ENCODE measurements at regions not wholly inside any gene's neighbourhood (a gene's known extent, or its start where the extent isn't known, plus 50 kb on each side); places are given as distances from the start of the nearest gene placed in this dataset.

DNA sequence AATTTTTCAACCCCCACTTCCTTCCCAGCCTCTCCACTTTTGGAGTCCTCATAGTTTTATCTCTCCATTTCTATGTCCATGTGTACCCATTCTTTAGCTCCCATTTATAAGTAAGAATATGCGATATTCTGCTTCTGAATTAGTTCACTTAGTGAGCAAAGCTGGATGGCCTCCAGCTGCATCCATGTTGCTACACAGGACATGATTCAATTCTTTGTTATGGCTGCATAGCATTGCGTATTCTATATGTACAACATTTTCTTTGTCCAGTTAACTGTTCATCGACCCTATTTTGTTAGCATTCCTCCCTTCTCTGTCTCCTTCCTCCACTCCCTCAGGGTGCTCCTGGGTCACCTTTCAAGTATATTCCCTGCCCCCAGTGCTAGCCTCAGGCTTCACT is 210.0 kb upstream of the SSTR4 start:
- no peak overlapping the region for H2BK5ac ChIP-seq (ENCODE audit: low read depth, low read length, poor library complexity, severe bottlenecking)
- H3K9me1 ChIP-seq (ENCODE audit: insufficient read depth, low read length): no peaks in the 10 kb centered on the region
- H3K4me2 ChIP-seq (ENCODE audit: low read depth, low read length): no peak overlapping the region
- no peak overlapping the region for H3K4ac ChIP-seq (ENCODE audit: low read depth, low read length)
- no peak for ATAC-seq (ENCODE audit: low read depth)
- no peak overlapping the region for H2AK9ac ChIP-seq (replicated peaks; ENCODE audit: low read depth, low read length, poor library complexity)
- no peak overlapping the region for H4K91ac ChIP-seq (ENCODE audit: insufficient read depth, low read depth, low read length)
- H2BK20ac ChIP-seq (ENCODE audit: low read depth, low read length): no peak overlapping the region
- H3K14ac ChIP-seq (replicated peaks; ENCODE audit: low read depth, low read length): no peak overlapping the region
- no peak overlapping the region for H4K5ac ChIP-seq (ENCODE audit: low read depth, low read length)
- WGBS, 2 experiments (ENCODE audit: extremely low coverage in 2 of 2, insufficient read length in 1 of 2): 29% methylated on average over 1 of the region's 3 CpGs; no CpG with 5 or more reads in 1 of the 2 experiments
- in situ Hi-C loops (cut with MboI; ENCODE audit: low sequenced_read_pairs): no loop called here
- no peak overlapping the region for H3K18ac ChIP-seq (ENCODE audit: low read depth, low read length)
- H2BK120ac ChIP-seq (ENCODE audit: low read depth, low read length): no peak overlapping the region
- H4K20me1 ChIP-seq (ENCODE audit: insufficient read depth, low read length): no peaks in the 10 kb centered on the region
- H3K36me3 ChIP-seq (ENCODE audit: control insufficient read depth, insufficient read depth, low read length): no peaks in the 10 kb centered on the region
- BruUV-seq (replicated peaks): no TSS peak
- no peaks in the 10 kb centered on the region for H3K9me3 ChIP-seq (ENCODE audit: control insufficient read depth, insufficient read depth, low read length)
- H2AK5ac ChIP-seq (ENCODE audit: low read depth, low read length): no peak overlapping the region
- H3K56ac ChIP-seq (ENCODE audit: extremely low read depth, insufficient read depth, low read length): no peak overlapping the region
- no peak overlapping the region for H3K27ac ChIP-seq (ENCODE audit: insufficient read depth, low read length)
- no peaks in the 10 kb centered on the region for H3K79me1 ChIP-seq (ENCODE audit: low read depth in 1 of 2, low read length in 2 of 2)
- no peak overlapping the region for H3K9ac ChIP-seq (ENCODE audit: low read depth, low read length)
- H3K4me1 ChIP-seq (ENCODE audit: control insufficient read depth, insufficient read depth, low read length): no peaks in the 10 kb centered on the region; the same call in 1 of the 2 replicates
- intact Hi-C loops (cut with micrococcal nuclease): no loop called here
- H2BK15ac ChIP-seq (ENCODE audit: low read depth, low read length): no peak overlapping the region
- H4K8ac ChIP-seq (ENCODE audit: low read depth in 2 of 2, low read length in 2 of 2): no peak overlapping the region
- H3K27me3 ChIP-seq (ENCODE audit: control insufficient read depth, insufficient read depth, low read length): peaks cover 4% of the 10 kb centered on the region
- TF ChIP-seq FOS (IDR thresholded peaks at IDR 0.05; ENCODE audit: low read depth, low read length) (no peak), RFX5 (IDR thresholded peaks at IDR 0.05; ENCODE audit: low read depth, low read length) (no peak), NFE2L2 (IDR thresholded peaks at IDR 0.05; ENCODE audit: low read depth, low read length) (no peak), SMC3 (IDR thresholded peaks at IDR 0.05; ENCODE audit: low read depth, low read length) (no peak), BHLHE40 (IDR thresholded peaks at IDR 0.05; ENCODE audit: low read depth, low read length) (no peak), MXI1 (IDR thresholded peaks at IDR 0.05; ENCODE audit: borderline replicate concordance, low read depth, low read length) (no peak), POLR2A (IDR thresholded peaks at IDR 0.05; ENCODE audit: low read depth, low read length) (no peak), MAFK (IDR thresholded peaks at IDR 0.05; ENCODE audit: low read depth, low read length) (no peak), MAZ (IDR thresholded peaks at IDR 0.05; ENCODE audit: borderline replicate concordance, low read depth, low read length) (no peak), CEBPB (IDR thresholded peaks at IDR 0.05; ENCODE audit: low read depth, low read length) (no peak), CHD1 (IDR thresholded peaks at IDR 0.05; ENCODE audit: low read depth, low read length) (no peak), RCOR1 (IDR thresholded peaks at IDR 0.05; ENCODE audit: insufficient replicate concordance, low read length) (no peak), RAD21 (IDR thresholded peaks at IDR 0.05; ENCODE audit: low read length) (no peak)
- TF ChIP-seq, protein P1, sequence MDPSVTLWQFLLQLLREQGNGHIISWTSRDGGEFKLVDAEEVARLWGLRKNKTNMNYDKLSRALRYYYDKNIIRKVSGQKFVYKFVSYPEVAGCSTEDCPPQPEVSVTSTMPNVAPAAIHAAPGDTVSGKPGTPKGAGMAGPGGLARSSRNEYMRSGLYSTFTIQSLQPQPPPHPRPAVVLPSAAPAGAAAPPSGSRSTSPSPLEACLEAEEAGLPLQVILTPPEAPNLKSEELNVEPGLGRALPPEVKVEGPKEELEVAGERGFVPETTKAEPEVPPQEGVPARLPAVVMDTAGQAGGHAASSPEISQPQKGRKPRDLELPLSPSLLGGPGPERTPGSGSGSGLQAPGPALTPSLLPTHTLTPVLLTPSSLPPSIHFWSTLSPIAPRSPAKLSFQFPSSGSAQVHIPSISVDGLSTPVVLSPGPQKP (IDR thresholded peaks at IDR 0.05; ENCODE audit: borderline replicate concordance, low read depth, low read length): no peak
- TF ChIP-seq, protein P2, sequence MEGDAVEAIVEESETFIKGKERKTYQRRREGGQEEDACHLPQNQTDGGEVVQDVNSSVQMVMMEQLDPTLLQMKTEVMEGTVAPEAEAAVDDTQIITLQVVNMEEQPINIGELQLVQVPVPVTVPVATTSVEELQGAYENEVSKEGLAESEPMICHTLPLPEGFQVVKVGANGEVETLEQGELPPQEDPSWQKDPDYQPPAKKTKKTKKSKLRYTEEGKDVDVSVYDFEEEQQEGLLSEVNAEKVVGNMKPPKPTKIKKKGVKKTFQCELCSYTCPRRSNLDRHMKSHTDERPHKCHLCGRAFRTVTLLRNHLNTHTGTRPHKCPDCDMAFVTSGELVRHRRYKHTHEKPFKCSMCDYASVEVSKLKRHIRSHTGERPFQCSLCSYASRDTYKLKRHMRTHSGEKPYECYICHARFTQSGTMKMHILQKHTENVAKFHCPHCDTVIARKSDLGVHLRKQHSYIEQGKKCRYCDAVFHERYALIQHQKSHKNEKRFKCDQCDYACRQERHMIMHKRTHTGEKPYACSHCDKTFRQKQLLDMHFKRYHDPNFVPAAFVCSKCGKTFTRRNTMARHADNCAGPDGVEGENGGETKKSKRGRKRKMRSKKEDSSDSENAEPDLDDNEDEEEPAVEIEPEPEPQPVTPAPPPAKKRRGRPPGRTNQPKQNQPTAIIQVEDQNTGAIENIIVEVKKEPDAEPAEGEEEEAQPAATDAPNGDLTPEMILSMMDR (conservative IDR thresholded peaks at IDR 0.05; ENCODE audit: low read depth, low read length): no peak
- TF ChIP-seq, protein P3, sequence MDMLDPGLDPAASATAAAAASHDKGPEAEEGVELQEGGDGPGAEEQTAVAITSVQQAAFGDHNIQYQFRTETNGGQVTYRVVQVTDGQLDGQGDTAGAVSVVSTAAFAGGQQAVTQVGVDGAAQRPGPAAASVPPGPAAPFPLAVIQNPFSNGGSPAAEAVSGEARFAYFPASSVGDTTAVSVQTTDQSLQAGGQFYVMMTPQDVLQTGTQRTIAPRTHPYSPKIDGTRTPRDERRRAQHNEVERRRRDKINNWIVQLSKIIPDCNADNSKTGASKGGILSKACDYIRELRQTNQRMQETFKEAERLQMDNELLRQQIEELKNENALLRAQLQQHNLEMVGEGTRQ (IDR thresholded peaks at IDR 0.05; ENCODE audit: low read depth, low read length): no peak
- dilution Hi-C loops (cut with HindIII; ENCODE audit: low sequenced_read_pairs, unreplicated experiment): no loop called here
- ChIA-PET CTCF (no interaction called here), POLR2A (ENCODE audit: unreplicated experiment) (no interaction called here)
- no peak overlapping the region for H3K4me3 ChIP-seq (ENCODE audit: insufficient read depth, low read depth, low read length)
- H2AFZ ChIP-seq (replicated peaks; ENCODE audit: low read length, poor library complexity): no peak overlapping the region
- peak; percentile 41 for DNase-seq
- H3K23ac ChIP-seq (ENCODE audit: low read depth, low read length): no peak overlapping the region
